GM23338 (cell line): ENCODE measurements at regions not wholly inside any gene's neighbourhood (a gene's known extent, or its start where the extent isn't known, plus 50 kb on each side); places are given as distances from the start of the nearest gene placed in this dataset.

Experiments
- ATAC-seq: fragments of 200-7000 bp; cut with Tn5 transposase; 3 replicates; pipeline ENCODE4 v1.9.1; 2020
- DNase-seq: peaks from one replicate; pipeline ENCODE4 v3.0.0-alpha.2; 2015; ENCODE audit warnings: low spot score
- H2AFZ ChIP-seq: fragments of 200-600 bp; sonication (generic); 2 replicates; pipeline ENCODE4 v1.8.0; 2016; ENCODE audit warnings: antibody characterized with exemption, mild to moderate bottlenecking, moderate library complexity
- H3F3A ChIP-seq: fragments of 200-600 bp; sonication (generic); replicated peaks from 2 replicates; pipeline ENCODE4 v1.8.0; 2017; ENCODE audit warnings: antibody characterized with exemption, mixed run types, low read depth
- H3K27ac ChIP-seq: fragments of 200-600 bp; sonication (generic); 2 replicates; pipeline ENCODE4 v1.6.1; 2016; ENCODE audit warnings: low read depth
- H3K27me3 ChIP-seq: fragments of 200-600 bp; sonication (generic); 2 replicates; pipeline ENCODE4 v1.8.0; 2016; ENCODE audit warnings: mild to moderate bottlenecking, mixed run types, moderate library complexity; ENCODE audit not compliant: insufficient read depth
- H3K36me3 ChIP-seq: fragments of 200-600 bp; sonication (generic); 2 replicates; pipeline ENCODE4 v1.8.0; 2016; ENCODE audit warnings: mild to moderate bottlenecking; ENCODE audit not compliant: insufficient read depth
- H3K4me1 ChIP-seq: fragments of 200-600 bp; sonication (generic); 2 replicates; pipeline ENCODE4 v1.8.0; 2016; ENCODE audit warnings: mild to moderate bottlenecking, moderate library complexity; ENCODE audit not compliant: insufficient read depth
- H3K4me2 ChIP-seq: fragments of 200-600 bp; sonication (generic); 2 replicates; pipeline ENCODE4 v1.7.1; 2017; ENCODE audit warnings: mixed run types
- H3K4me3 ChIP-seq: fragments of 200-600 bp; sonication (generic); 2 replicates; pipeline ENCODE4 v1.6.1; 2016; ENCODE audit warnings: mixed run types
- H3K79me2 ChIP-seq: fragments of 200-600 bp; sonication (generic); replicated peaks from 2 replicates; pipeline ENCODE4 v1.8.0; 2017; ENCODE audit warnings: mild to moderate bottlenecking; ENCODE audit not compliant: insufficient read depth
- H3K9me2 ChIP-seq: fragments of 200-600 bp; sonication (generic); 2 replicates; pipeline ENCODE4 v1.8.0; 2017; ENCODE audit not compliant: insufficient read depth
- H4K20me1 ChIP-seq: fragments of 200-600 bp; sonication (generic); replicated peaks from 2 replicates; pipeline ENCODE4 v1.8.0; 2017; ENCODE audit warnings: mild to moderate bottlenecking; ENCODE audit not compliant: insufficient read depth
- H3K27ac Mint-ChIP-seq: 2 replicates; pipeline ENCODE4 v1.8.0; 2020; ENCODE audit warnings: inconsistent platforms, mild to moderate bottlenecking, moderate library complexity, mixed read lengths
- H3K27me3 Mint-ChIP-seq: 3 replicates; pipeline ENCODE4 v1.8.0; 2022; ENCODE audit warnings: low read depth, mild to moderate bottlenecking, moderate library complexity, mixed read lengths, inconsistent platforms; ENCODE audit not compliant: insufficient read depth, poor library complexity
- H3K36me3 Mint-ChIP-seq: 3 replicates; pipeline ENCODE4 v1.8.0; 2021; ENCODE audit warnings: low read depth, mild to moderate bottlenecking, inconsistent platforms, moderate library complexity, mixed read lengths
- H3K4me1 Mint-ChIP-seq: 3 replicates; pipeline ENCODE4 v1.8.0; 2020; ENCODE audit warnings: mild to moderate bottlenecking, inconsistent platforms, mixed read lengths
- H3K4me3 Mint-ChIP-seq: 3 replicates; pipeline ENCODE4 v1.8.0; 2021; ENCODE audit warnings: moderate library complexity, mild to moderate bottlenecking, inconsistent platforms, mixed read lengths
- H3K9me3 Mint-ChIP-seq: 3 replicates; pipeline ENCODE4 v1.8.0; 2020; ENCODE audit warnings: moderate library complexity, mild to moderate bottlenecking, inconsistent platforms, mixed read lengths
- CREB1 ChIP-seq: fragments of 250-450 bp; sonication (Bioruptor Pico); IDR thresholded peaks from 2 replicates; pipeline ENCODE4 v1.5.0; 2020; ENCODE audit warnings: low read depth, mild to moderate bottlenecking, moderate library complexity
- EZH2 ChIP-seq: fragments of 200-600 bp; sonication (generic); IDR thresholded peaks from one replicate; pipeline ENCODE4 v1.8.0; 2017; ENCODE audit warnings: antibody characterized with exemption, mild to moderate bottlenecking, low read depth; ENCODE audit not compliant: unreplicated experiment
- EZH2phosphoT487 ChIP-seq: fragments of 200-600 bp; sonication (generic); IDR thresholded peaks from one replicate; pipeline ENCODE4 v1.8.1; 2018; ENCODE audit warnings: antibody characterized with exemption; ENCODE audit not compliant: unreplicated experiment
- JUNB ChIP-seq: IDR thresholded peaks from one replicate; pipeline ENCODE4 v1.6.1; 2016; ENCODE audit warnings: antibody characterized with exemption; ENCODE audit not compliant: unreplicated experiment
- NANOG ChIP-seq: IDR thresholded peaks from 2 replicates; pipeline ENCODE4 v1.6.1; 2016; ENCODE audit warnings: antibody characterized with exemption, borderline replicate concordance
- STAT1 ChIP-seq: IDR thresholded peaks from one replicate; pipeline ENCODE4 v1.6.1; 2016; ENCODE audit warnings: antibody characterized with exemption; ENCODE audit not compliant: unreplicated experiment
- ZNF114 ChIP-seq: fragments of 250-450 bp; sonication (Bioruptor Pico); IDR thresholded peaks from 2 replicates; pipeline ENCODE4 v1.5.0; 2020; ENCODE audit warnings: mild to moderate bottlenecking, moderate library complexity
- ZNF331 ChIP-seq: fragments of 250-450 bp; sonication (Bioruptor Pico); IDR thresholded peaks from 2 replicates; pipeline ENCODE4 v1.5.0; 2020; ENCODE audit warnings: low read depth, mild to moderate bottlenecking, moderate library complexity
- TF ChIP-seq, protein P1 (sequence below): fragments of 250-450 bp; sonication (Bioruptor Pico); IDR thresholded peaks from 2 replicates; pipeline ENCODE4 v1.5.0; 2020; ENCODE audit warnings: mild to moderate bottlenecking, moderate library complexity
- TF ChIP-seq, protein P2 (sequence below): IDR thresholded peaks from 2 replicates; pipeline ENCODE4 v1.6.1; 2016; ENCODE audit warnings: antibody characterized with exemption
- TF ChIP-seq, protein P3 (sequence below), 2 experiments: fragments of 200-600 bp in 1 of 2; sonication (generic) in 1 of 2; conservative IDR thresholded peaks; 2 replicates each; pipeline versions ENCODE4 v1.5.1 to v1.6.1; 2016 to 2017; ENCODE audit warnings: antibody characterized with exemption in 2 of 2, low read depth in 2 of 2, mild to moderate bottlenecking in 2 of 2, moderate library complexity in 1 of 2

DNA sequence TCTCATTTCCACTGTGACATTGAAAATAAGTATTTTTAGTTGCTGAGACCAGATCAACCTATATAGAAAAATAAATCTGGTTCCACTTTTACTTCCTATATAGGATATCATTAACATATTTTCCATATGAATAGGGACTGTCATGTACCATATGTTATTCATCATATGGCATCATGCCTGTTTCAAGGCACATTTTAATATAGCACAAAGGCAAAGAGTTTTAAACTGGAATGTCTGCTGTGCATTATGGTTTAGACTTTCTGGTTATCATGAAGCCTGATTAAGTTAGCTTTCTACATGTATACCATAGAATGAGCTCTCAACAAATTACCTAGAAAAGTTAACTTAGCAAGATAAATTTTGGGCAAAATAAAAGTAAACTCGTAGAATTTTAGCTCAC is 53.0 kb upstream of the ACYP2 start:
- no peaks in the 10 kb centered on the region for H3K27me3 ChIP-seq
- H3K36me3 Mint-ChIP-seq: peaks cover 14% of the 10 kb centered on the region

More for the DNA sequence above, 53.0 kb upstream of the ACYP2 start:
- Histone ChIP-seq H2AFZ (no peak overlapping the region), H3K79me2 (no peaks in the 10 kb centered on the region), H3K27ac (no peak overlapping the region), H3K4me3 (no peak overlapping the region), H4K20me1 (no peaks in the 10 kb centered on the region), H3K36me3 (no peaks in the 10 kb centered on the region), H3K4me1 (no peaks in the 10 kb centered on the region), H3F3A (no peaks in the 10 kb centered on the region), H3K9me2 (no peaks in the 10 kb centered on the region), H3K4me2 (no peak overlapping the region)
- H3K4me3 Mint-ChIP-seq: no peak overlapping the region
- DNase-seq (no peak), ATAC-seq (no peak)
- no peaks in the 10 kb centered on the region for H3K27me3 Mint-ChIP-seq
- TF ChIP-seq JUNB: no peak
- no peak for TF ChIP-seq STAT1
- TF ChIP-seq NANOG: no peak
- TF ChIP-seq, protein P1, sequence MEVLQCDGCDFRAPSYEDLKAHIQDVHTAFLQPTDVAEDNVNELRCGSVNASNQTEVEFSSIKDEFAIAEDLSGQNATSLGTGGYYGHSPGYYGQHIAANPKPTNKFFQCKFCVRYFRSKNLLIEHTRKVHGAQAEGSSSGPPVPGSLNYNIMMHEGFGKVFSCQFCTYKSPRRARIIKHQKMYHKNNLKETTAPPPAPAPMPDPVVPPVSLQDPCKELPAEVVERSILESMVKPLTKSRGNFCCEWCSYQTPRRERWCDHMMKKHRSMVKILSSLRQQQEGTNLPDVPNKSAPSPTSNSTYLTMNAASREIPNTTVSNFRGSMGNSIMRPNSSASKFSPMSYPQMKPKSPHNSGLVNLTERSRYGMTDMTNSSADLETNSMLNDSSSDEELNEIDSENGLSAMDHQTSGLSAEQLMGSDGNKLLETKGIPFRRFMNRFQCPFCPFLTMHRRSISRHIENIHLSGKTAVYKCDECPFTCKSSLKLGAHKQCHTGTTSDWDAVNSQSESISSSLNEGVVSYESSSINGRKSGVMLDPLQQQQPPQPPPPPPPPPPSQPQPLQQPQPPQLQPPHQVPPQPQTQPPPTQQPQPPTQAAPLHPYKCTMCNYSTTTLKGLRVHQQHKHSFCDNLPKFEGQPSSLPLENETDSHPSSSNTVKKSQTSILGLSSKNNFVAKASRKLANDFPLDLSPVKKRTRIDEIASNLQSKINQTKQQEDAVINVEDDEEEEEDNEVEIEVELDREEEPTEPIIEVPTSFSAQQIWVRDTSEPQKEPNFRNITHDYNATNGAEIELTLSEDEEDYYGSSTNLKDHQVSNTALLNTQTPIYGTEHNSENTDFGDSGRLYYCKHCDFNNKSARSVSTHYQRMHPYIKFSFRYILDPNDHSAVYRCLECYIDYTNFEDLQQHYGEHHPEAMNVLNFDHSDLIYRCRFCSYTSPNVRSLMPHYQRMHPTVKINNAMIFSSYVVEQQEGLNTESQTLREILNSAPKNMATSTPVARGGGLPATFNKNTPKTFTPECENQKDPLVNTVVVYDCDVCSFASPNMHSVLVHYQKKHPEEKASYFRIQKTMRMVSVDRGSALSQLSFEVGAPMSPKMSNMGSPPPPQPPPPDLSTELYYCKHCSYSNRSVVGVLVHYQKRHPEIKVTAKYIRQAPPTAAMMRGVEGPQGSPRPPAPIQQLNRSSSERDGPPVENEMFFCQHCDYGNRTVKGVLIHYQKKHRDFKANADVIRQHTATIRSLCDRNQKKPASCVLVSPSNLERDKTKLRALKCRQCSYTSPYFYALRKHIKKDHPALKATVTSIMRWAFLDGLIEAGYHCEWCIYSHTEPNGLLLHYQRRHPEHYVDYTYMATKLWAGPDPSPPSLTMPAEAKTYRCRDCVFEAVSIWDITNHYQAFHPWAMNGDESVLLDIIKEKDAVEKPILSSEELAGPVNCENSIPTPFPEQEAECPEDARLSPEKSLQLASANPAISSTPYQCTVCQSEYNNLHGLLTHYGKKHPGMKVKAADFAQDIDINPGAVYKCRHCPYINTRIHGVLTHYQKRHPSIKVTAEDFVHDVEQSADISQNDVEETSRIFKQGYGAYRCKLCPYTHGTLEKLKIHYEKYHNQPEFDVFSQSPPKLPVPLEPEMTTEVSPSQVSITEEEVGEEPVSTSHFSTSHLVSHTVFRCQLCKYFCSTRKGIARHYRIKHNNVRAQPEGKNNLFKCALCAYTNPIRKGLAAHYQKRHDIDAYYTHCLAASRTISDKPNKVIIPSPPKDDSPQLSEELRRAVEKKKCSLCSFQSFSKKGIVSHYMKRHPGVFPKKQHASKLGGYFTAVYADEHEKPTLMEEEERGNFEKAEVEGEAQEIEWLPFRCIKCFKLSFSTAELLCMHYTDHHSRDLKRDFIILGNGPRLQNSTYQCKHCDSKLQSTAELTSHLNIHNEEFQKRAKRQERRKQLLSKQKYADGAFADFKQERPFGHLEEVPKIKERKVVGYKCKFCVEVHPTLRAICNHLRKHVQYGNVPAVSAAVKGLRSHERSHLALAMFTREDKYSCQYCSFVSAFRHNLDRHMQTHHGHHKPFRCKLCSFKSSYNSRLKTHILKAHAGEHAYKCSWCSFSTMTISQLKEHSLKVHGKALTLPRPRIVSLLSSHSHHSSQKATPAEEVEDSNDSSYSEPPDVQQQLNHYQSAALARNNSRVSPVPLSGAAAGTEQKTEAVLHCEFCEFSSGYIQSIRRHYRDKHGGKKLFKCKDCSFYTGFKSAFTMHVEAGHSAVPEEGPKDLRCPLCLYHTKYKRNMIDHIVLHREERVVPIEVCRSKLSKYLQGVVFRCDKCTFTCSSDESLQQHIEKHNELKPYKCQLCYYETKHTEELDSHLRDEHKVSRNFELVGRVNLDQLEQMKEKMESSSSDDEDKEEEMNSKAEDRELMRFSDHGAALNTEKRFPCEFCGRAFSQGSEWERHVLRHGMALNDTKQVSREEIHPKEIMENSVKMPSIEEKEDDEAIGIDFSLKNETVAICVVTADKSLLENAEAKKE: no peak
- no peak for TF ChIP-seq CREB1
- TF ChIP-seq, protein P2, sequence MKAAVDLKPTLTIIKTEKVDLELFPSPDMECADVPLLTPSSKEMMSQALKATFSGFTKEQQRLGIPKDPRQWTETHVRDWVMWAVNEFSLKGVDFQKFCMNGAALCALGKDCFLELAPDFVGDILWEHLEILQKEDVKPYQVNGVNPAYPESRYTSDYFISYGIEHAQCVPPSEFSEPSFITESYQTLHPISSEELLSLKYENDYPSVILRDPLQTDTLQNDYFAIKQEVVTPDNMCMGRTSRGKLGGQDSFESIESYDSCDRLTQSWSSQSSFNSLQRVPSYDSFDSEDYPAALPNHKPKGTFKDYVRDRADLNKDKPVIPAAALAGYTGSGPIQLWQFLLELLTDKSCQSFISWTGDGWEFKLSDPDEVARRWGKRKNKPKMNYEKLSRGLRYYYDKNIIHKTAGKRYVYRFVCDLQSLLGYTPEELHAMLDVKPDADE: no peak
- TF ChIP-seq ZNF114 (CRISPR knock-in tag): no peak
- TF ChIP-seq EZH2phosphoT487: no peak
- TF ChIP-seq EZH2: no peak
- no peak for TF ChIP-seq ZNF331
- TF ChIP-seq, protein P3, sequence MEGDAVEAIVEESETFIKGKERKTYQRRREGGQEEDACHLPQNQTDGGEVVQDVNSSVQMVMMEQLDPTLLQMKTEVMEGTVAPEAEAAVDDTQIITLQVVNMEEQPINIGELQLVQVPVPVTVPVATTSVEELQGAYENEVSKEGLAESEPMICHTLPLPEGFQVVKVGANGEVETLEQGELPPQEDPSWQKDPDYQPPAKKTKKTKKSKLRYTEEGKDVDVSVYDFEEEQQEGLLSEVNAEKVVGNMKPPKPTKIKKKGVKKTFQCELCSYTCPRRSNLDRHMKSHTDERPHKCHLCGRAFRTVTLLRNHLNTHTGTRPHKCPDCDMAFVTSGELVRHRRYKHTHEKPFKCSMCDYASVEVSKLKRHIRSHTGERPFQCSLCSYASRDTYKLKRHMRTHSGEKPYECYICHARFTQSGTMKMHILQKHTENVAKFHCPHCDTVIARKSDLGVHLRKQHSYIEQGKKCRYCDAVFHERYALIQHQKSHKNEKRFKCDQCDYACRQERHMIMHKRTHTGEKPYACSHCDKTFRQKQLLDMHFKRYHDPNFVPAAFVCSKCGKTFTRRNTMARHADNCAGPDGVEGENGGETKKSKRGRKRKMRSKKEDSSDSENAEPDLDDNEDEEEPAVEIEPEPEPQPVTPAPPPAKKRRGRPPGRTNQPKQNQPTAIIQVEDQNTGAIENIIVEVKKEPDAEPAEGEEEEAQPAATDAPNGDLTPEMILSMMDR (conservative IDR thresholded peaks at IDR 0.05; ENCODE audit: low read depth in 2 of 2): no peak
- no peak overlapping the region for H3K27ac Mint-ChIP-seq
- H3K9me3 Mint-ChIP-seq: peaks cover 26% of the 10 kb centered on the region
- H3K4me1 Mint-ChIP-seq: no peaks in the 10 kb centered on the region
